ENCODE measurements at regions not wholly inside any gene's neighbourhood (a gene's known extent, or its start where the extent isn't known, plus 50 kb on each side); places are given as distances from the start of the nearest gene placed in this dataset.
"Not testable (repeated sequence)": the region's sequence is repeated elsewhere in the genome, so short reads cannot be mapped to it uniquely, and the experiment has no call there.

DNA sequence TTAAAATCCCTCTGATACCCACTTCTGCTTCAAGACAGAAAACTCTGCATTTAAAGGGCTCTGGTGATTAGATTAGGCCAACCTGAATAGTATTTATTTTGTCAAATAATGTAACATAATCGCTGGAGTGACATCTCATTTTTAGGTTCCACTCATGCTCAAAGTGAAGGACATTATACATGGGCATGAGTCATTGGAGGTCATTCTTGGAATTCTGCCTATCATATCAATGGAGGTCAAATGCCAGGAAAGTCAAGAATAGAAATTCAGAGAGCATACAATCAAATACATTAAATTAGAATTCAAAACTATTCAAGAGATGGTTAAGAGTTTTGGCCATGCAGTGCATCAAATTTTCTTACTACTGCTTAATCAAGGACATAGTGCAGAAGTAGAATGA, 50.8 kb upstream of the PRSS1 start:
- no peak for DNase-seq

DNA sequence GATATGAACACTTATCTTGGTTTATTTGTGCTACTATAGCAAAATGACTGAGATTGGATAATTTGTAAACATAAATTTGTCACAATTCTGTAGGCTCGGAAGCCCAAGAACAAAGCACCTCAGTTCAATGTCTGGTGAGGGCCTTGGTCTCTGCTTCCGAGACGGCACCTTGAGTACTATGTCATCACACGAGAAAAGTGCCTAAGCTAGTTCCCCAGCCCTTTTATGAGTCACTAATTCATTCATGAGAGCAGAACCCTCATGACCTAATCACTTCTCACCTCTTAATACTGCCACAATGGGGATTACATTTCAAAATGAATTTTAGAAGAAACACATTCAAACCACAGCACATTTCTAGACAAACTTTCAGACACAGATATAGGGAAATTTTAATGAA, 52.0 kb upstream of the PRSS1 start:
- DNase-seq: no peak

DNA sequence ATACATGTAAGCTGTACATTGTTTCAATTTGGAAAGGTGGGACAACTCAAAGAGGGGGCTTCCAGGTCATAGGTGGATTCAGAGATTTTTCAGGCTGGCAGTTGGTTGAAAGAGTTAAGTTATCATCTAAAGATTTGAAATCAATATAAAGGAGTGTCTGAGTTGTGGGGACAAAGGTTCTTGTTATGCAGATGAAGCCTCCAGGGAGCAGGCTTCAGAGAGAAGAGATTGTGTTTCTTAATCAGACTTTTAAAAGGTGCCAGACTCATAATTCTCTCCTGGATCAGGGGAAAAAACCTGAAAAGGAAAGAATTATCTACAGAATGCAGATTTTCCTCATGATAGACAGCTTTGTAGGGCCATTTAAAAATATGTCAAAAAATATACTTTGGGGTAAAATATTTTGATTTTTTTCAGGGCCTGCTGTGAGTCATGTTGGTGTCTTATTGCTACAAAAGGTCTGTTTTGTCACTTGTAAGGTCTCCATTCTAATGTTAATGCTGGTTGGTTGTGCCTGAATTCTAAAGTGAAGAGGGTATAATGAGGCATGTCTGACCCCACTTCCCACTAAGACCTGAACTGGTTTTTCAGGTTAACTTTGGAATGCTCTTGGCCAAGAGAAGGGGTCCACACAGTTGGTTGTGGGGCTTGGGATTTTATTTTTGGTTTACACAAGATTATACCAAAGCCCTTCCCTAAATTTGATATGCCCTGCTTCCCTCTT, 52.7 kb upstream of the PRSS1 start:
- DNase-seq: no peak

DNA sequence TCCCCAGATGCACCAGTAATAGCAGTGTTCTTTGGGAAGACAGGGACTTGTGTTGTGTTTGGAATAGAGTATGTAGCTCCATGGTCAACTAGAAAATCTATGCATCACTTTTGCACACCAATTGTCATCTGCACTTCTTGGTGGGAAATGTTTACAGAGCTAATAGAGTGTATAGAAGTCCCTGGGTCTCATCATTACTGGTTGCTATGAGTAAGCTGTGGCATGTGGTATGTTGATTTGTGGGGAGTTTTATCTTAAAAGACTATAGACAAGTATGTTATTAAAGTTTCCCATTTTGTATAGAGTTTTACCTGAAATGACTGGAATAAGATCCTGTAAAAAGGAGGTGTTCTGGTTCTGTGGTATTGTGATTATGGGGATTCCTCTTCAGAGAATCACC, 55.4 kb upstream of the PRSS1 start:
- no peak for DNase-seq

DNA sequence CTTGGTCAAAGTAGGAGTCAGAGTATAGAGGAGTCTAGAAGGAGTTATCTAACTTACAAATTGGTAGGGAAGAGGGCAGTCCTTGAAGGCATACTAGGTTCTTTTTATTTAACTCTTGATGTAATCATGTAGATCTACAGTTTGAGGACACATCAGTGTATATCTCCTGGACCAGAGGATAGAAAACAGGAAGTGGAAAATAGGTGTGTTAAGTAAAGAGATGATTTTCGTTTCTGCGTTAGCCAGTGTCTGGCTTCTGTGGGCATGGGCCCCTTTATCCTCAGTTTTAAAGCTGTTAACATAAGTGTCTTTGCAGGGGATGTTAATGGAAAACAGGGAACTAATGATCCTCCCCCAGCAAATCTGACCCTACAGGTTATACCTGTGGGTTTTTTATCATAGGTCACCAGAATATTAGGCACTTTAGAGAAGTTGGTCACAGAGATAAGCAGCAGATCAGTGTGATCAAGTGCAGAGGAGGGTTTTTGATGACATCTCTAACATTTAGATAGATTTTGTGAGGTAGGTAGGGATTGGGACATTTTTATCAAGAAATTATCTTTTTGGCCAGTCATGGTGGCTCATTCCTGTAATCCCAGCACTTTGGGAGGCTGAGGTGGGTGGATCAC, 58.6 kb upstream of the PRSS1 start:
- no peak for DNase-seq

DNA sequence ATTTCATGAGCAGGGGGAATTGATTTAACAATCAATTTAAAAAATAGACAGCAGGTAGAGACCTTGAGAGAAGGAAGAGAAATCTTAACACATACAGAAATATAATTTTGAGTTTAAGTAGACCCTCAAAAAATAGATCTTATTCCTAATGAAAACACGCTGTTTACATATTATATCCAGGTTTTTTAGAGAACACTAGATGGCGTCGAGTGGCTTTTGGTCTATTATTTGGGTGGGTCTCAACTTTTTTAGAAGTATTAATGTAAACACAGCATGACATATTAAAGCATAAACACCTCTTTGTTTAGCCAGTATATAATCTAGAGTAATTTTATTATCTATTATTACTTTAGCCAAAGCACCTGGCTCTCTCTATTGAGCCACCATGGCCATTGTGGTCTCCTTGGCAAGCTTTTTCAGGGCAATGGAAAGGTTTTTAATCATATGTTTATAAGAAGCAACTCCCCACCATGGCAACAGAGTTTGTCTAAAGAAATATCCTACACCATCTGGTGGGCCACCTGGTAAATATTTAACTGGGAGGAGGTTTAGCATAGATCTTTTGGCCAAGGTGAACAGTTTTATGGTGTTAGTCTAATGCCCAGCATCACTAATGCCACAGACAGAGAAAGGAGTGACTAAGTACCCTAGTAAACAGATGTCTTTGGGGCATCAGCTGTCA, 59.7 kb upstream of the PRSS1 start:
- DNase-seq: no peak

DNA sequence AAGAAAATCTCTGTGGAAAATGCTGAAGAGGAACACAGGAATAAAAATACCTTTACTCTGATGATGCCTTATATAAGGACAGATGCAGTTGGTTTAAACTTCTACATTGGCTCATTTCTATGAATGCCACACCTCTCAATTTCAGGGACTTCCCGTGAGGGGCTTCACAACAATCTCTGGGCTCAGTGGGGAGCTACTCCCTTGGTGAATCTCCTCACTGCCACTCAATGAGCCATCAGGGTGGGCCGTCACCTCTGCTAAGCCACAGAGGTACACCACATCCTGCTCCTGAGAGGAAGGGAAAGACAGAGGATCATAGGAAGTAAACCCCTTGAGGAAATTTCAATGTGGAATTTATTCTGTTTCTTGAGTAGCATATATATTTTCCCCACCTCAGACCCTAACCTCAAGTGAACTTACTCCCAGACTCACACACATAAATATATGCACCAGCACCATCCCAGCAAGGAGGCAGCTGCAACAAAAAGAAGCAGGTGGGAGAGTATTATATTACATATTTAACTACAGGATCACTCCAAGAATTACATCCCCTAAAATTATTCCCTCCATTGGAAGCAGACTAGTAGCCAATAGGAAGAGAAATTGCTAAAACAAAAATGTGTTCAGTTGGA, 63.3 kb upstream of the PRSS1 start:
- DNase-seq: no peak

DNA sequence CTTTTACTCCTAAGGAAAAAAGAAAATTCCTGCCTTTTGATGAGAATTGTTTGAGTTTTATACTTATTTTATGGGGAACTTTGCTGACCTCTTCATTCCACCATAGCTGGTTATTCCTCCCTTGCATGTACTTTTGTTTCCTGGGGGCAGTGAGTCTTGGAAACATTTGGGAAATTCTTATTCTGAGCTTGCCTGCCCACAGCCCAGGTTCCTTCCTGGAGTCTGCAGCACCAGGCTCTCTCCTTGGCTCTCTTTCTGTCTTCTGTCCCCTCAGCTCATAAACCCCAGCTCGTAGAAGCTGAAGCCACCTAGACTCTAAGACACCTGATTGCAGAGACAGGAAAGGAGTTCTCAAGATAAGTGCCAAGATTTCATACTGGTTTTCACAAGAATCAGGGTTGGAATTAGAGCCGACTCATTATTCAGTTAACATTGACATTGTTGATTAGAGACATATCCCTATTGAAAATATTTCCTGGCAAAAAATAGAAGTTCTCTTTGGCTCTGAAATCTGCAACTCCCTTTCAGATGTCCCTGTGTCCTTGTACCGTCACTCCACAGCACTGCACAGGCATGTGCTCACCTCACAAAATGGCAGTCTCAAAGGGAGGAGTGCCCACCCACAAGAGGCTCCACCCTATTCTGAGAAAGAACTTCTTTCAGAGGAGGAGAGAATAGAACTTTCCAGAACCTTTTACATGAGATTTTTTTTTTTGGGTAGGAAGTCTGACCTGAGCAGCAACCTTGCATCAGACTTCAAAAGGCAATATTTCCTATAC, 67.8 kb upstream of the PRSS1 start:
- no peak for DNase-seq

DNA sequence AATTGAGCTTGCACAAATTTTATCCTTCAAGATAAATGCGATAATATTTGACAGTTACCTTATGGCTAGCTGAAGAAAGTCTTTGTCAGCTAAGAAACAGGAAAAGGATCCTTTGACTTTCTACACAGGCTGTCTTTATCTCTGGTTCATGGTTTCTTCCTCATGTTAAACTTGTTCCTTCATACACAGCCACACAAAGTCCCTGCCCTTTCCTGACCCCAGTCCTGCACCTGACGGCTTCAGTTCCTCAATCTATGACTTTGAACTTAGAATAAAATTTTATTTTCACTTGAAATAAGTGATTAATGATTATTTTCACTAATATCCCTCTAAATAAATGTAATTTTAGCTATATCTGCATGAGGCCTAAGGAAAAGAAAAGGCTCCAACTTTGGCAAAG, 77.8 kb upstream of the PRSS1 start:
- no peak for DNase-seq

DNA sequence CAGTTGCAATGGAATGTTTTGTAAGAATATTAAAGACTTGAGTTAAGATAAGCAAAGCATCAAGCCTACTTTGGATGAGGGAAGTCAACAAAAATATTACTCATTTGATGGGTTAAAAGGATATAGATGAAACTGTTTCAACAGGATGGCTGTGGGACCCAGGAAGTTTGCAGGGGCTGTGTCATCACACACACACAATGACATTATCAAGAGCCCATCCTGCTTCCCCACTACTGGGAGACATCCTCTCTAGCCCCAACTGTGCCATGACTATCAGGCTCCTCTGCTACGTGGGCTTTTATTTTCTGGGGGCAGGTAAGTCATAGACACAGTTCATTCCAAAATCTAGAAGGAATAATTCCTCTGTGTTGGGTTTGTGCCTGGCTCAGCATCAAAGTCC, 78.8 kb upstream of the PRSS1 start:
- no peak for DNase-seq

DNA sequence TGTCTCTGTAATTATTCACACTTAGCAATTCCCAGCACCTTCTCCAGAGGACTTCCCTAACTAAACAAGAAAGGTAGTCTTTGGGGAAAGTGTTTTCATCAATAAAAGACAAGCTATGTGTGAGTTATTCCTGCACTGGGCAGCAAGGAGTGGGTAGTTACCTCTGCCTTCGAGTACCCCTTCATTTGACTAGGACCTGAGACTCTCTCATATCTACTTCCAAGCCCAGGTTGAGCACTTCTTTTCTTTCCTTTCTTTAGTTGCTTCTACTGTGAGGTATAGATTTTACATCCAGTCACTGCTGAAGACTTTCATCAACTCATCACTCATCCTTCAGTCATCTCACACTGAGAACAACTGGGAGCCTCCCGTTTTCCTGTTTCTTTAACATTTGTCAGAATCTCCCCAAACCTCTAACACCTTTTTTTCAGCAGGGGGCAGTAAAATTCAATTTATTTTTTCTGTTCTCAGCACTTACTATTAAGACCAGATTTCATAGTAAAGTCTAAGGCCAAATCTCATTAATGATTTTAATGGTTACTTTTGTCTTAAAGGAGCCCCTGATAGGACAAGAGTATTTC, 80.1 kb upstream of the PRSS1 start:
- DNase-seq: peak; percentile 17

DNA sequence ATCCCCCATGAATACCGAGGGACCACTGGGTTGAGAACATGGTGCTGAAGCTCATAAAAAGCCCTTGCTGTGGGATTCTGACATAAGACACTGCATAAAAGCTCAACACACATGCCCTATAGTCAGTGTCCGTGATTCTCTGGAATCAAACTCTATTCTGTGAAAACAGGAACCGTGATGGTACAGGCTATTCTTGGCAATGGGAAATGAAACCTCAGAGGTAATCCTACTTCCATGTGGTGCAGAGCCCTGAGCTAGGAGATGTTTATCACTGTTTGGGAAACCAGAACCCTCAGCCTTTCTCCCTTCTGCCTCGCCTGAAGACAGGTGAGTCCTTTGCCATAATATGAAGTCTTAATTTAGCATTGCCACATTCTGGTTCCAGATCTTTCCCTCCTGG, 80.8 kb upstream of the PRSS1 start:
- no peak for DNase-seq

DNA sequence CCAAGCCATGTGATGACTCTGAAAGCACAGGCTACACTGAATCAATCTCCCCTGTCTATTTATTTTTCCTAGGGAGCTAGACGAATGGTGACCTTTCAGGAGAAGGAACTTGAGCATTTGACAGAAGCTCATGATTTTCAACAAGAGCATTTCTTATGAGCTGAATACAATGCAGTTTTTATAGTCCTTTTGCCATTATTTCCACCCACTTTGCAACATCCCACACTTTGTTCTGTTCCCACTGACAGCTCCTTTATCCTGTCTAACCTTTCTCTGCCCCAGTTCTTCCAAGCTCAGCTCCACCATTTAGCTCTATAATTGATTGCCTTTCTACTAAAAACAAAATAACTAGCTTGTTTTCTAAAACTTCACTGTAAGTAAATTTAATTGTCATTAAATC, 91.9 kb upstream of the PRSS1 start:
- no peak for DNase-seq

DNA sequence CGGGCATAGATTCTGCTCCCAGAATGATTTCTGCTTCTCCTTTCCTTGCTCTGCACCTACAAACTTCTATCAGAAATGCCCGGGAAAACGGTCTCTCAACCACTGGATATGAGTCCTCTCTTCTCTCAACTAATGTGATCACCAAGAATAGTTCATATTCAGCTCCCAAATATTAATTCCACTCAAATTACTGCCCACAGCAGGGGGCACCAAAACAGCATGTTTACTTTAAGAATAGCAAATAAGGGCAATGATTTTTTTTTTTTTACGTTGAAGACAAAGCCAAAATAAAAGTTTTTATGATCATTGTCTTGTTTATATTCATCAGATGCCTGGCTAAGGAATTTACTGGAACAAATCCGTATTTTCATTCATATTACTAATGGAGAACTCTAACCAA, 94.9 kb upstream of the PRSS1 start:
- no peak for DNase-seq

DNA sequence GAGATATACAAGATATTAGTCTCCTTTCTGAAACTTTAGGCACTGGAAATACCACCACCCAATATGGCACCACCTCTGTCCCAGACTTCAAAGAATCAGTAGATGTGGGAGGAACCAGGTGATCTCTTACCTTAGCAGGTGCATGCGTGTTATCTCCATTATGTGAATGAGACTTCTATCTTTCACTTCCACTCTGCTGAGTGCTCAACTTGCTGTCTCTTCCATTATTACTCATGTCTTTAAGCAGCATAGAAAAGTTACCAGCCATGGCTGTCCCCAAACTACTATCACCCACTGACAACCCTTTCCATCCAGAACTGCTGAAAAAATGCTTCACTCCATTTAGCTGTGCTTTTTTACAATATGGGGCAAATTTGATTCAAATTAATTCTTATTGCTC, 101.5 kb upstream of the PRSS1 start:
- no peak for DNase-seq

DNA sequence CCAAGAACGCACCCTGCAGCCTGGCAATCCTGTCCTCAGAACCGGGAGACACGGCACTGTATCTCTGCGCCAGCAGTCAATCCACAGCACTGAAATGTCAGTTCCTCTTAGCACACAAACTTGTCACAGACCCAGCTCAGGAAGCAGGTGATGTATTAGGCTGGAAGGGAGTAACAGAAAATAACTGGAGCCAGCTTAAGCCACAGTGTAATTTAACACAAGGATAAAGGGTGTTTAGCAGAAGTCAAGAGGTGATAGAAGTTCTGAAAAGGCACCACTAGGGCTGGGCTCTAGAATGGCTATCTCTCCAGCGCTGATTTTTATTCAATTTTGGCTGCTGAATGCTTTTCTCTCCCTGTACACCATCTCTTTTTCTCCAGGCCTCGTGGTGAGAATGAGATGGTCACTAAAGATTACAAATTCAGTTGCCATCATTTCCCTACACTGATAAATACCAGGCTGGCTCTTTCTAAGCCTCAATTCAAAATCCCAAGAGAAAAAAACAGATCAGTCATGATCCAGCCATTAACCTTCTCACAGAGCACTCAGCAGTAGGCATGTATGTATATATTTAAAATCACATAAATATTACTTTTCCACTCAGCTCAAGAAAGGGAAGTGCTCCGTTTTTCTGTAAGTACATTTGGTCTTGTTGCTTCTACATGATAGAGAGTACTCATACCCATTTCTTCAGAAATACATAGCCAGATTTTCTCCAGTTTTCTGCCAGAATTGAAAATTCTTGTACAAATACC, 102.7 kb upstream of the PRSS1 start:
- DNase-seq: no peak

DNA sequence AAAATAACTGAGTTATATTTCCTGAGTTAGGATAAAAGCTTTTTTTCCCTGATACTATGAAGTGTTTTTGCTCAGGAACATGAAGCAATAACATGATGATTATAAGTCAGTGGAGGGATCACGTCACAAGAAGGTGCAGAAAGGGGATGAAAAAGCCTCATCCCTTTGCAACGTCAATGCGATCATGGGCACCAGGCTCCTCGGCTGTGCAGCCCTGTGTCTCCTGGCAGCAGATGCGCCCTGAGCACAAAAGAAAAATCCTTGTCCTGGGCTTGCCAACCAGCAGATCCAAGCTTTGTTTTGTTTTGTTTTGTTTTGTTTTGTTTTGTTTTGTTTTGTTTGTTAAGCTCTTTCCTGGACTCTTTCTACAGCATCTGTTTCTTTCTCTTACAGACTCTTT, 103.5 kb upstream of the PRSS1 start:
- no peak for DNase-seq

DNA sequence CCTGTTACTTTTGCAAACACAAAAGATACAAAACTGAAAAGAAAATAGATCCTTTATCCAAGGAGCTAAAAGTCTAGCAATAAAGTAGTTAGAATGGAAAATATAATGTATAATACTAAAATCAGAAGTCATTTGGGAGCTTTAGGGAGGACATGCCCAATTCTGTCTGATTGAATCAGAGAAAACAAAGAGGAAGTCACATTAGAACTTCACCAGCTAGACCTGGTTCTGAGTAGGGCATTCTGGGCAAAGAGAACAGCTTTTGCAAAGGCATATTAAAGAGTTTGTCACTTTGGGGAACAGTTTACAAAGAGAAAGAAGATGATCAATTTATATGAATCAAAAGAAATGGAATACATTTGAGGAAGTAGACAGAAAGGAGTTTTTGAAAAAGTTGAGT, 107.0 kb upstream of the PRSS1 start:
- DNase-seq: no peak

DNA sequence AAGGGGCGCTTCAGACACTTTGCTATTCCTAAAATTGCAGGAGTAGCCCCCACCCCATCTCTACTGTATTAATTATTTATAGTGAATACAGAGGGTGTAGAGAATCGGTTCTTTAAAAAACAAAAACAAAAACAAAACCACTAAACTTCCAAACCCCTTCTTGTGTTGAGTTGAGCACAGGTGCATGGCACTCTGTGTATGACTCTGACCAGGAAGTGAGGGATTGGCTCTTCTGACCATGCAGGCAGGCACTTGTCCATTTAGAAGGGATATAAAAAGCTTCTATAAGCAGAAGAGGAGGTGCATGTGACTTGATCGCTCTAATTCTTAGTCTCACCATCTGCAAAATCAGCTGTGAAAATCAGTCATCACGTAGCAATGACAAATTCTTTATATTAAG, 108.0 kb upstream of the PRSS1 start:
- DNase-seq: not testable (repeated sequence)

DNA sequence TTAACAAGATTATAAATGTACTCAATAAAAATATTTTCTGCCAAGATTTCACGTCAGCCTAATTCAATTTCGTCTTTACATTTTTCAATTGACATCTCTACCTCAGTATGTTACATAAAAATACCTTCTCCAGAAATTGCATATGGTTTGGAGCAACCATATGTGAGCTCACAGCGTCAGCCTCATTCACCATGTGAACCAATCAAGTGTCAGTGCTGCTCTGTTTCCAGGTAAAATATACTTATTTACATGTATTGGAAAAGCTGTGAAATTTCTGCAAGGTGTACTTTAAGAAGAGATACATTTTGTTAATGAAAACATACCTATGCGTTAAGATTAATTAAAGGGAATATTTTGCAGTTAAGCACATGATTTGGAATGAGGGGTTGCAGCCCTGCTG, 110.7 kb upstream of the PRSS1 start:
- no peak for DNase-seq

DNA sequence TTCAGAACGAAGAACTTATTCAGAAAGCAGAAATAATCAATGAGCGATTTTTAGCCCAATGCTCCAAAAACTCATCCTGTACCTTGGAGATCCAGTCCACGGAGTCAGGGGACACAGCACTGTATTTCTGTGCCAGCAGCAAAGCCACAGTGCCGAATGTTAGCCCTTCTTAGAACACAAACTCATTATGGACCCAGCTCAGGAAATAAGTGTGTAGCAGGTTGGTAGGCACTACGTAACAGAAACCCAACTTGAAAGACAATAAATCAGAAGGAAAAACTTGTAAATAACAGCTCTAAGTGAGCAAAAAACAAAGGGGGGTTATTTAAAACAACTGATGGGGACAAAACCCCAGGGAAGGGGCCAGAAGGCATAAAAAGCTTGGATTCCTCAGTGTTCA, 112.0 kb upstream of the PRSS1 start:
- DNase-seq: no peak

DNA sequence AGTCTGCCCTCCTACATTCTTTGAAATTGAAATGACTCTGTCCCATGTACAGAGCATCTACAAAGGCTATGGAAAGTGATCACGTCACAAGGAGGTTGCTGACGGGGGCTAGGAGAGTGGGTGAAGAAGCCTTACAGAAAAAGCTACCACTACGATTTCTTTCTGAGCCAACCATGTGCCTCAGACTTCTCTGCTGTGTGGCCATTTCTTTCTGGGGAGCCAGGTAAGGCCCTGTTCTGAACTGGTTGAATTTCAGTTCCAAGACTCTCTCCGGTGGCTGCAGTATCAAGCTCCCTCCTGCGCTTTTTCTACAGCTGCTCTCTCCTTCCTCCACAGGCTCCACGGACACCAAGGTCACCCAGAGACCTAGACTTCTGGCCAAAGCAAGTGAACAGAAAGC, 112.5 kb upstream of the PRSS1 start:
- DNase-seq: no peak
